Activated T-cell treated with anti-CD3 and anti-CD28 coated beads for 1 hour (primary cell): ENCODE measurements at regions not wholly inside any gene's neighbourhood (a gene's known extent, or its start where the extent isn't known, plus 50 kb on each side); places are given as distances from the start of the nearest gene placed in this dataset.

Experiments used
- DNase-seq: peaks from one replicate; pipeline ENCODE4 v3.0.0-alpha.2; 2020; ENCODE audit warnings: low read depth

DNA sequence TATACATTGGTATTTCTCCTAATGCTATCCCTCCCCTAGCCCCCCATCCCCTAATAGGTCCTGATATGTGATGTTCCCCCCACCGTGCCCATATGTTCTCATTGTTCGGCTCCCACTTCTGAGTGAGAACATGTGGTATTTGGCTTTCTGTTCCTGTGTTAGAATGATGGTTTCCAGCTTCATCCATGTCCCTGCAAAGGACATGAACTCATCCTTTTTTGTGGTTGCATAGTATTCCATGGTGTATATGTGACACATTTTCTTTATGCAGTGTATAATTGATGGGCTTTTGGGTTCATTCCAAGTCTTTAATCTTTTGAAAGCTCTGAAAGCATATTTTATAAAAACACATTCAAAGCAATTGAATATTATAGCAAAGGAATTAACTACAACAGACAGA is 1169.4 kb upstream of the ZEB2 start:
- DNase-seq = no peak

DNA sequence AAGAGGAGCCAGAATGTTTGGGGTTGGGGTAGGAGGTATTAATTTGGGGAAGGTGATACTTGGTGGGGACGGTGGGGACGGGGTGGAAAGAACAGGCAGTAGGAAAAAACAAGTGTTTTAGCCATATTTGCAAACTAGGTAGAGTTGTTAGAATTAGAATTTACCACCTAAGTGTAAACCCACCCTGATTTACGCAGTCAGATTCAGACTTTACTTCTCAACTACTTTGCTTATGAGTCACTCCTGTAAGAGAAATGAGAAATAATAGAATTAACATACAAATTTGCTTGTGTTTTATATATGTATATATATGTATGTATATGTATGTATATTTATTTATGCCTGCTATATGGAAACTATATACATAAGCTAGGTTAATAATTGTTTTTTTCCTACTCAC is 1168.2 kb upstream of the ZEB2 start:
- no peak for DNase-seq

DNA sequence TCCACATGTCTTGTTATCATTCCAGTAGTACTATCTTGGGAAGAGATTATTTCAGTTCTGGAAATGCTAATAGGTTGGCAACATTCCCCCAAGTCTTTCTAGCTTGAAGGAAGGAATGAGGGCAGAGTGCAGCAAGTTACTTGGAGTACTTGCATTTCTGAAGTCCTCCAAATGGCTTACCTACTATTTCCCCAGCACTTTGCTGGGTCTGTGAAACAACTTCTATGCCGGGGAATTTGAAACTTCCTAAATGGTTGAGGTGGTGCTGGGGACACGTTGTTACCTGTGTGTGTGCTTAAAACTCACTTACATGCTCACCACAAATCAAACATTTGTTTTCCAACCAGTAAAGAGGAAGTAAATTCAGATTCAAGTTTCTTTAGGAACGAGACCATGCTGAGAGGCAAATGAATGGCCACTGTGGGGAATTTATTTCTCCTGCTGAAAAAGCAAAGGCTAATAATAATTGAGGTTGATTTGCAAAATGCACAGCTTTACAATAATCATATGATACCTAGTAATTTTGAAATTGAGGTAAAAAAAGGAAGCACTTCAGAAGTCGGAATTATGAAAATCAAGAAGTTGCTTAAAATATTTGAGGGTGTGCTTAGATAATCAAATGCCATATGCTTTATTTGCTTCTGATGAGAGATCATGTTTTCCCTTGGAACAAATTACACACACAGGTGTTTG is 1167.7 kb upstream of the ZEB2 start:
- no peak for DNase-seq

DNA sequence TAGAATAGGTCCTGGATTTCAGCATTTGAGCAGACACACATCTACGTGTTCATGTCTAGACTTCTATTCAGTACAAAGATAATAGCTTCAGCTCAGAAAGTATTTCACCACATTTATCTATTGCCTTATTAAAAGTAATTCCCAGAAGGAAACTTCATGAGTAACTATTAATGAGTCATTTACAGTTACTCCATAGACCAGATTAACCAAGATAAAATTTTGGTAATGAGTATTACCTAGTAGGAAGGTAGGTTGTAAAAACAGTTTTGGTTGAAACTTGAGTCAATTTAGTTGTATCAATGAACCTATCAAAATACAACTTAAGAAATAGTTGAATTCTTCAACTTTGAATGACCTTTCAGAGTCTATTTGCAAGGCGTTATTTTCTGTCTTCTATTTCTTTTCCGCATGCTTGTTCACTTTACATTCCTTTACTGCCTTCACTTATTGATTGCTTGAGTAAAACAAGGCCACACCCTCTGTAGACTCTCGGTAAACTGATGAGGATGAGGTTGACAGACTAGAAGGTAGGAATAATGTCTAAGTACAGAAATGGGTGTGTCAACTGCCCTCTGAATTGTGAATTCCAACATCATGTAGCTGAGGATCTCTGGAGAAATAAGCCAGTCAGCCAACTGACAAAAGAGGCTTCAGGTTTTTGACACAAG is 1165.6 kb upstream of the ZEB2 start:
- DNase-seq = no peak

DNA sequence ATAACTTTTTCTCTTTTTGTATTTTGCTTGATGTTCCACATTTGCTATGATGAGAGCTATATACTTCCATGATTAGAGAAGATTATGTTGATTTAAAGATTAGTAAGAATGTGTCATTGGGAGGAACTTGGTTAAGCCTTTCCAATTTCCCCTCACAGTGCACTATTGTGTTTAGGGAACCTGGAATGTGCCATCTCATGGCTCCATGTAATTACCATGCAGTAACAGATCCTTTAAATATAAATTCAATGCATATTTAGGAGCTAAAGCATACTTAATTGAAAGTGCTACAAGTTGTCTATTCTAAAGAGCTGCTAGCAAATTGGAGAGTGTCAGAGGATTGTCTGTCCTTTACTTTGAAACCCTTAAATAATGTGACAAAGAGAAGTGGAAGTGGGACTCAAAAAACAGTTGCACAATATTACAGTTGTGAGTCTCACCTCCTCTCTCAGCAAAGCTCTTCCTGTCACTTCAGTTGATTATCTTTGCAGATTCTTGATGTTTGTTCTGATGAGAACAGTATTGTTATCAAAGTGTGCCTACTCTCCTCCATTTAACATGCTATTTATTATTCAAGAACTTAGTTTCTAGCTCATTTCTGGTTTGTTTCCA is 1162.7 kb upstream of the ZEB2 start:
- no peak for DNase-seq

DNA sequence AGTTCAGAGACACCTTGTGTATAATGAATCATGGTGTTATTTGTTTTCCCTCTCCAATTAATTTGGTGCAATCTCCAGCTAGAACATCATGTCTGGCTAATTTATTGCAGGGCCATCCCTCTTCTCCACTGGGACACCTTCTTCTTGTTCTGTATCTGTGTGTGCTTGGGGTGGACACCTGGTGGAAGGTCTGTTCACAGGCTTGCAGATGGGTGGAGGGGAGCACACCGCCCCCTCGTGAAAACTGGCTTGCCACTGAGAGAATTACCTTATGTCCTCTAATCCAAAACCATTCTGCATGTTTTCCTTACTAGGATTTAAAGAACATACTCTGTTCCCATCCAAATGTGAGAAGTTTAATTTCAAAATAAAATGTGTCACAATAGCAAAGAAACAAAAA is 1160.4 kb upstream of the ZEB2 start:
- no peak for DNase-seq

DNA sequence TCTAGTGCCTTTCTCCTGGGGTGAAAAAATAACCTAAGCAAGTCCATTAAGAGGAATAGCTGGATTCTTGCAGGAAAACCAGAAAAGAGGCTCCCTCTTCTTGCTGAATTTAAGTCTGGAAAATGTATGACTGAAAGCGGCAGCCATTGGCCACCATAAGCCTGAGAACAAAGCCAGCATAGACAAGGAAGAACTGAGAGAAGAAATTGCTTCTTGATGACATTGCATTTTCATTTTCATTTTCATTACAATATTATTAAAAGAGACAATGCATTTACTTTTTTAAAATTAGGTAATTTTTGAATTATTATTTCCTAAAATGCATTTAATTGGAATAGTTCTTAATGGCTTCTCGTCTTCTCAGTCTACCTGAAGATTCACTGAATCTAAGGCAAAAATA is 1157.5 kb upstream of the ZEB2 start:
- DNase-seq = no peak

DNA sequence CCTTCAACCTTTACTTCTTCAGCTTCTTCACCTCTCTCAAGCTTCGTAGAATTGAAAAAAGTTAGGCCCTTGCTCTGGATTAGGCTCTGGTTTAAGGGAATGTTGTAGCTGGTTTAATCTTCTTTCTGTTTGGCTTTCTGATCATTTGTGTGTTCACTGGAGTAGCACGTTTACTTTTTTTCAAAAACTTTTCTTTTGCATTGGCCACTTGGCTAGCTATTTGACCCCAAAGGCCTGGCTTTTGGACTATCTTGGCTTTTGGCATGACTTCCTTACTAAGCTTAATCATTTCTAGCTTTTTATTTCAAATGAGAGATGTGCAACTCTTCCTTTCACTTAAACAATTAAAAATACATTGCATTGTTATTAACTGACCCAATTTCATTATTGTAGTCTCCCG is 1154.8 kb upstream of the ZEB2 start:
- no peak for DNase-seq

DNA sequence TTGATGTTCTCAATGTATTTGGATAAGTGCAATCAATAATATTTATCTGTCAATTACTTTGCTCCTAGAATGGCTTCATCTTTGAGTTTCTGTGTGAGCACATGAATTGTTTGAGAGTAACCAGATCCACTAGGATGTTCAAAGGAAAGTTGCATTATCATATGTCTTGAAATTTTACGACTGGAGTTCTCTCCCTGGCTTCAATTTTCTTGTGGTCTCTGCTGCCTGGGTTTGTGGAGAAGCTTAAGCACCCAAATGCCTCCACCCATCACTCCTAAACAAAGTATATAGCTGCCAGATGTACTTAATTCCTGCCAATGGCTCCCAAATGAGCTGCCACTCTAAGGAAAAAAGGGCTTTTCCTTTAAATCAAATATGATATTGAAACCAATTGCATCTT is 1149.4 kb upstream of the ZEB2 start:
- no peak for DNase-seq

DNA sequence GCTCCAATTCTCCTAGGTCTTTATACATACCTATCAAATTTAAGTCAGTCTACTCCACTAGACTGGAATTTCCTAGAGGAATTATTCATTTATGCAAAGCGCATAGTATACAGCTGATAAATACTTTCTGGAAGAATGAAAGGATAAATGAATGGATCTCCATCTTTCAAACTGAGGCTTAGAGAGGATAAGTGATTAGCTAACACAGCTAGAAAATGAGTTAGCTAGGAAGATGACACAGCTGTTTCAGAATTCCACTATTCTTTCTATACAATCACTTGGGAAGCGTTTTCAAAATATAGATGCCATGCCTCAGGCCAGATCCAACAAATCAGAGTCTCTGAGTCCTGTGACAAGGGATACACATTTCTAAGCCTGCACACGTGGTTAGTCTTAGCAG is 1146.6 kb upstream of the ZEB2 start:
- DNase-seq = no peak

DNA sequence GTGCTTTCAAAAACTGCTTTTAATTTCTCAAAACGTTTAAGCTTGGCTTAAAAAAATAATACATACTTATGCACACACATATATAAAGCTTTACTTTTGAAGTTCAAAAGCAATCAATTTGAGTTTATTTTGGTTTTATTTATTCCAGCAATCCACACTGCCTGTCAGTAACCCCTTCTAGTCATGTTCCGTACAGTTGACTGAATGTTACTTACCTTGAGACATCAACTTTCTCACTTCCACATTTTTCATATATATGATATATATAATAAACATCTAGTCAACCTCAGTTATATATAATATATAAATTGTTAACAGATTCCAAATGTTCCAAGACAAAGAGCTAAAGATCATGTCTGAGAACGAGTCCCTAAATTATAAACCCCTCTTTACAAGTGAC is 1137.3 kb upstream of the ZEB2 start:
- no peak for DNase-seq

DNA sequence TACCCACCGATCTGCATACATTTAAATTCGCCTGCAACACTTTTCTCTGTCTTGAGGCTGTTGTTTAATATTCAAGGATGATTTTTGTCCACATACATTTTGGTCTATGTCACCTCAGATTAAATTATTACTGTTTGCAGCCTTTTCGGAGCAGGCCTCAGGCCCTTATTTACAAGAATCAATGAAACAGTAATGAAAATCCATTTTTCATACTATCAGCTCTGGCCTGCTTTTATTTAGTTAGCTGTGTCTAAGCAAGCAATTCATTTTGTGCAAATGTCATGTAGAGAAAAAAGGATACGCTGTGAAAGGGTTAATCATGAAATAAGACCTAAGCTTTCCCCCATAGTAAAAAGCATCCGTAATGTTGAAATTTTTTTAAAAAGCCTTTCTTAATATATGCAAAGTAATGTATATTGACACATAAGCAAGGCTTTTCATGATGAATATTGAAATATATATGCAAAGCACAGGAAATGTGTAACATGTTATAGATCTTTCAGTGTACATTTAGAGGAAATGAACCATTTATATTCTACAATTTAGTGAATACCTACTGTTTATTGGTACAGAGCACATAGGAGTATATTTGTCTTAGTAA is 1135.3 kb upstream of the ZEB2 start:
- DNase-seq = no peak

DNA sequence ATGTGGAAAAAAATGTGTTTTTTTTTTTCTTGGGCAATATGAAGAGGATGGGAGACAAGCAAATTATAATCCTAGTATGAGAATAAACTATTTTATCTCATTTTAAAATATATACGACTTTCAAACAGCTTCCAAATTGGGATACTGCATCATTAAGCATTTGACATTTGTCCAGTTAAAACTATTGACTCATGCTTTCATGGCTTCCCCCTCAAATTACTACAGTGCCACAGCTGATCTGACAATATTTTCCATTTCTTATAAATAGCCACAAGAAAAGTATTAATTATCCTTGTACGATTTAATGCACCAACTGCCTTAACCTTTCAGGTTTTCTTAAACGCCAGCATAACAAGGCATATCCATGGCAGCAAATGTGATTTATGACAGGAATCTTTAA is 1134.8 kb upstream of the ZEB2 start:
- DNase-seq = no peak

DNA sequence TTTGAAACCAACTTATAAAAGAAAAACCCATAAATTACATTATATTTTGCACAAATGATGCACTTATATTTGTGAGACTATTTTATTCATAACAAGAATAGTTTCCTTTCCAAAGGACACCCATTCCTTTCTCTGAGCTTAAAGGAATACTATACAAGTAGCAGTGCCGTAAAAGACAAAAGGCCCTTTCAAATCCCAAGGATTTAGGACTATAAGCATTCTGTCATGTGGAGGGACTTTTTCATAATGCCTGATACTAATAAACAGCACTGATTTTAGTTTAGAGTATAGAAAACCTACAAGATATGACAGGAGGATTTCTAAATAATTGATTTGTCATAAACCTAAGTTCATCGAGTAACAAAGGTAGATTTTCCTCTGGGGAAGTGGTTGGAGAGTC is 1134.2 kb upstream of the ZEB2 start:
- DNase-seq = no peak

DNA sequence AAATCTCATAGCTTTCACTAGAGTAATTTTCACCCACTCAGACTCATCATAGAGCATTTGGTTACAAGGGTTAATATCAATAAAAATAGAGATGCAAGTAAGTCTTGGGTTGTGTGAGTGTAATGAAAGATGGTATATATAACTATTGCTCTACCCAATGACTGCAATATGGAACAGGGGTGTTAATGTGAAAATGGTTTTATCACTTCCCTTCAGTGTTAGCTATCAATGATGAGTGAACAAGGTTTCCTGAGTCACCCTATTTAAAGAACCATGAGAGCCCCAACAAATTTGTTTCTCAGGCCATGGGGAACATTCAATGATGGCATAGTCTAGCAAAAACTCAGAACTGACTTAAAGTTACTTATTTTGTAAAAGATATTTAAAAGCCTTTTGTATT is 1133.6 kb upstream of the ZEB2 start:
- no peak for DNase-seq

DNA sequence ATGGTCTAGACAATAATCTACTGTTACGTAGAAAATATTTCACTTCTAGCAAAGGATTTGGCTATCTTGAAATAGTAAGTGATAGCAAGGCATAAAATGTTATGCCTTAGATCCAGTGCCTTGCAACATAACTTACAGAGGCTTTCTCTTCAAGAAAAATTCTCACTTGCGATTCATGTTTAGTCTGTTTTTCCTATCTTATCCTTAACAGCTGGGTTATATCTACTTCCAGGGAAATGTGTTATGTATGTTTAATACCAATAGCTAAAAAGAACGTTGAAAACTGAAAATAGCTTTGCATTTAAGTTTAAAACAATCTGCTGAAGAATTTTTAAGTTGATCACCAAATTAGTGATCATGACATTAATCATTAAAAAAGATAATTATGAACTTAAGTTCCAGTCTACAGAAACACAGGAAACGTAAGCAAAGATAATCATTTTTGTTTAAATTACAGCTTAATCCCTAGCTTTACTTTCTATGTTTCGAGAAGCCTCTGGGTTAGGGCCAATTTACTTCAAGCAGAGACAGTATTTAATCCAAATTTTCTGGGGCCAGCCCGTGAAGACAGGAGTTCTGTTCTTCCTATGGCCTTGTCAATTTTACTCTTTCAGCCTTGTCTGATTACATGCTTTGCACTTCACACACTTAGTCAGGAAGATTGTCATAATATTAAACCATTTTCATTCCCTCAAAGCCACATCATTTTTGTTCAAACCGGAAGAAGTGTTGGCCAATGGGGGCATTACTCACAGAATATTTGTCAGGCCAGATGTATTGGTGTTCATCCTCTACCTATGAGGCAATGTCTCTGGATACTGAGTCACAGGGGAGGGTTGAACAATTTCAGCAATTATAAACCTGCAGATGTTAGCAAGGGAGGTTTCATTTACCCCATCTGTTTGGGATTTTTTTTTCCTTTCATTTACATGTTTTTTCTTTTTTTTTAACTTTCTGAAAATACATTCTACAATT is 1132.9 kb upstream of the ZEB2 start:
- DNase-seq = no peak

DNA sequence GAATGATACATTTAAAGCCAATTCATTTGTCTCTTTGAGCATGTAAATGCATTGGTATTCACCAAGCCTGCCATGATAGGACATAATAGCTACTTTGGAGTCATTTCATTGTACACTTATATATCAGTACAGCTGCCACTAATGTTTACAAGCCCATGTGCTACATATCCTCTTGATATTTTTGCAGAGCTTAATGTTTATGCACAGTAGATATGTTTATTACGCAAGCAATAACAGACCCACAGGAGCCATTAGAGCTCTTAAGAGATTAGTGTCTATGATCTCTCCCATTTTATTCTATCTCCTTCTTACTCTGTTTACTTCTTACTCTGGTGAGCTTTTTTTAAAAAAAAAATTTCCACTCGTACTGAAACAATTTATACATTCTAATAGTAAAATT is 1132.1 kb upstream of the ZEB2 start:
- DNase-seq = no peak

DNA sequence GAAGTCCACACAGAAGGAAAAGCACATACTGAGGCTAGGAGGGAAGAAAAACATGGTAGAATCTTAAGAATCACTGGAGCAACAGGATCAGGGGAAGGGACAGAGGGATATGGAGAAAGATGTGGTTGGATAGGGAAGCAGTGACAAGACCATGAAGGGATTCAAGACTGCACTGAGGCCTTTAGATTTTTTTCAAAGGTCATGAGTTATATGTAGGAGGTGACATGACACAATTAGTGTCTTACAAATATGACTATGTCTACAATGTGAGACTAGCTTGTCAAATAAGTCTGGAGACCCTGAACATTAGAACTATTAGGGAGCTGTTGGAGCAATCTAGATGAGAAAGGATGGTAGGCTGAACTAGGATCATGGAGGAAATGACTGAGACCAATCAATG is 1130.3 kb upstream of the ZEB2 start:
- DNase-seq = no peak

DNA sequence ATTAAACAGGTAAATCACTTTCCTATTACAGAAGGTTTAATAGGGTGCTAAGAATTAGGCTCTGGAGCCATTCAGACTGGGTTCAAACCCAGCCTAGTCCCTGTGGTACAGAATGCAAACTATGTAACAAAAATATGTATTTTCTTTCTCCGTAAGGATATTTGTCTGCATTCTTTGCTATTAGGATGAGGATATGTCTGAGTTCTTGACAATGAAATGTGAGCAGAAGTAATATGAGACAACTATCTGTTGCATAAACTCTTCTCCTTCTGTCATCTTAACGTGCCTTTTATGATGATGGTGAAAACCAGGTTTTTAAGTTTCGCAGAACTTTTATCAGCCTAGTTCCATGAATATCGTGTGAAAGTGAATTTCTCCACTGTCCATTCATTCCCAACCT is 1129.1 kb upstream of the ZEB2 start:
- DNase-seq = no peak

DNA sequence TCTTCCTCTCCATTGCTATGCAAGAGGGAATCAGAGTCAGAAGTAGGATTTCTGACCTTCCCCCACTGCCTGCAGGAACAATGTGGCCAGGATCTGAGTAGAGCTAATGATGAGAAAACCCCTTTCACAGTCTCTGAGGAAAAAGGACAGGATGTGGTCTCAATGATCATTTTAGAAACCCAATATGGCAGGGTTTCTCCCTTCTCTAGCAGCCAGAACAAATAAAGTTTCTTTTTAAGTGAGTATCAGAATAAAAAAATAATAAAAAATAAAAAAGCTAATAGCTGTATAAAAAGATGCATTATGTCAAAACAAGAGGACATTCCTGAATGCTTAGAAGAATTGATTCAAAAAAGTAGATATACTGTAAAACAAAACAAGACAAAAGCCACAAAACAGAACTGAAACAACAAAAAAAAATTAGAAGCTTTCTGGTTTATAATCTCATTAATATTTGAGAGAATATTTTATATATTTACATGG is 1124.9 kb upstream of the ZEB2 start:
- DNase-seq = no peak

DNA sequence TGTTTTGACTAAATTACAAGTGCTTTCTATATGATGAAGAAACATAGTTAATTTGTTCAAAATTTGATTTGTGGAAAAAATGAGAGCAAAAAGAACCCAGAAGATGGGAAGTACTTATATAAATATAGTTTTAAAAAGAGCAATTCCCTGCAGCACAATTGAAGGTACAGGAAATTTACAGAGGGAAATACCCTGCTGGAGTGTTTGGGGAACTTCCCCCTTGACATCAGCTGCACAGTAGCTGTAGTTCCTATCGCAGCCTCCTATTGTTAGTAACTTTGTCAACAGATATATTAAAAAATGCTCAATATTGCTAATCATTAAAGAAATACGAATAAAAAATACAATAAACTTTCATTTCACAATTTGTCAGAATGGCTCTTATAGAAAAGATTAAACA is 1118.8 kb upstream of the ZEB2 start:
- DNase-seq = no peak
